Endothelial cell of umbilical vein (primary cell): ENCODE measurements at regions not wholly inside any gene's neighbourhood (a gene's known extent, or its start where the extent isn't known, plus 50 kb on each side); places are given as distances from the start of the nearest gene placed in this dataset.
"Not testable (repeated sequence)": the region's sequence is repeated elsewhere in the genome, so short reads cannot be mapped to it uniquely, and the experiment has no call there.

Experiments used
- BruUV-seq: library from RNA; stranded (reverse); fragments of 400-500 nt; replicated peaks from 2 replicates; lab custom pipeline; 2021; lab: Mats Ljungman, UMichigan
- CTCF ChIA-PET: fragments of 300-600, 350-600 bp; sonication (Branson Sonifier 250); formaldehyde crosslinking; loops from one replicate; lab custom pipeline; 2021; ENCODE audit warnings: antibody characterized with exemption, inconsistent platforms; lab: Charles Lee
- POLR2A ChIA-PET: fragments of 300-600, 350-600 bp; sonication (Branson Sonifier 250); formaldehyde crosslinking; loops from one replicate; lab custom pipeline; 2021; ENCODE audit warnings: antibody characterized with exemption, inconsistent platforms; lab: Charles Lee
- DNase-seq: peaks from one replicate; pipeline ENCODE4 v3.0.0-alpha.2; 2011; ENCODE audit warnings: low read depth, low spot score
- FAIRE-seq: peaks from 2 replicates; lab custom pipeline; 2011; peaks lifted over from hg19 to GRCh38; lab: Jason Lieb, UNC
- H2AFZ ChIP-seq: 2 replicates; pipeline ENCODE4 v1.6.0; 2012; ENCODE audit warnings: low read depth, low read length, control low read depth, inconsistent platforms
- H3K27ac ChIP-seq: 2 replicates; pipeline ENCODE4 v1.5.1; 2011; ENCODE audit warnings: low read depth, mild to moderate bottlenecking, control low read depth, low read length, moderate library complexity; ENCODE audit not compliant: insufficient read depth
- H3K27me3 ChIP-seq, 2 experiments: 2 replicates each; pipeline versions ENCODE4 v1.6.0 to v1.6.1; 2011; ENCODE audit warnings: low read length in 2 of 2, mixed read lengths in 1 of 2; ENCODE audit not compliant: control insufficient read depth in 2 of 2, insufficient read depth in 2 of 2
- H3K36me3 ChIP-seq, 2 experiments: 2 replicates in 1 of 2; 3 replicates in 1 of 2; pipeline ENCODE4 v1.5.1; 2011; ENCODE audit warnings: low read length in 2 of 2, mild to moderate bottlenecking in 1 of 2, moderate library complexity in 1 of 2; ENCODE audit not compliant: control insufficient read depth in 2 of 2, insufficient read depth in 2 of 2; ENCODE audit errors: extremely low read depth in 1 of 2
- H3K4me1 ChIP-seq: 3 replicates; pipeline ENCODE4 v1.5.1; 2011; ENCODE audit warnings: mild to moderate bottlenecking, low read length; ENCODE audit not compliant: control insufficient read depth, insufficient read depth; ENCODE audit errors: extremely low read depth
- H3K4me2 ChIP-seq: 2 replicates; pipeline ENCODE4 v1.6.1; 2011; ENCODE audit warnings: low read length, control low read depth, mixed read lengths; ENCODE audit not compliant: insufficient read depth
- H3K4me3 ChIP-seq, 3 experiments: fragments of 200-600 bp in 1 of 3; sonication (generic), shearing (Covaris generic) in 1 of 3; replicated peaks in 1 of 3; 2 replicates each; pipeline ENCODE4 v1.5.1; 2011 to 2016; ENCODE audit warnings: control low read depth in 3 of 3, low read length in 3 of 3, mild to moderate bottlenecking in 2 of 3, inconsistent platforms in 1 of 3, low read depth in 1 of 3, moderate library complexity in 1 of 3; ENCODE audit not compliant: insufficient read depth in 1 of 3
- H3K79me2 ChIP-seq: 2 replicates; pipeline ENCODE4 v1.6.0; 2012; ENCODE audit warnings: low read length, inconsistent platforms; ENCODE audit not compliant: control insufficient read depth, insufficient read depth
- H3K9ac ChIP-seq: replicated peaks from 2 replicates; pipeline ENCODE3; 2011; ENCODE audit warnings: low read length, control low read depth; ENCODE audit not compliant: insufficient read depth; ENCODE audit errors: extremely low read depth
- H3K9me1 ChIP-seq: replicated peaks from 3 replicates; pipeline ENCODE4 v1.6.0; 2011; ENCODE audit warnings: mild to moderate bottlenecking, low read length; ENCODE audit not compliant: control insufficient read depth, insufficient read depth; ENCODE audit errors: extremely low read depth
- H3K9me3 ChIP-seq: replicated peaks from 2 replicates; pipeline ENCODE4 v1.5.1; 2012; ENCODE audit warnings: low read length, inconsistent platforms; ENCODE audit not compliant: control insufficient read depth, insufficient read depth
- H4K20me1 ChIP-seq: replicated peaks from 2 replicates; pipeline ENCODE3; 2011; ENCODE audit warnings: mild to moderate bottlenecking, low read length; ENCODE audit not compliant: control insufficient read depth, insufficient read depth; ENCODE audit errors: extremely low read depth
- EZH2 ChIP-seq: IDR thresholded peaks from 2 replicates; pipeline ENCODE4 v1.6.1; 2012; ENCODE audit warnings: borderline replicate concordance, low read depth, mild to moderate bottlenecking, moderate library complexity, low read length, inconsistent platforms; ENCODE audit not compliant: severe bottlenecking
- FOS ChIP-seq: IDR thresholded peaks from 2 replicates; pipeline ENCODE4 v1.6.1; 2011; ENCODE audit warnings: mild to moderate bottlenecking, low read length, moderate library complexity, borderline replicate concordance; ENCODE audit not compliant: insufficient read depth
- GATA2 ChIP-seq: IDR thresholded peaks from 2 replicates; pipeline ENCODE4 v1.7.0; 2011; ENCODE audit warnings: low read depth, mild to moderate bottlenecking, moderate library complexity, mixed read lengths, low read length; ENCODE audit not compliant: insufficient read length, insufficient read depth
- JUN ChIP-seq: IDR thresholded peaks from 2 replicates; pipeline ENCODE4 v1.6.1; 2011; ENCODE audit warnings: borderline replicate concordance, low read depth; ENCODE audit not compliant: insufficient read length, insufficient read depth
- MYC ChIP-seq: IDR thresholded peaks from one replicate; pipeline ENCODE4 v1.6.1; 2011; ENCODE audit warnings: mild to moderate bottlenecking, low read depth, low read length
- POLR2A ChIP-seq: IDR thresholded peaks from 2 replicates; pipeline ENCODE4 v1.6.1; 2012; ENCODE audit warnings: low read depth, mild to moderate bottlenecking, control low read depth, low read length
- POLR2AphosphoS5 ChIP-seq: IDR thresholded peaks from 2 replicates; pipeline ENCODE4 v1.6.1; 2012; ENCODE audit warnings: low read depth, mild to moderate bottlenecking, control low read depth, low read length, moderate library complexity; ENCODE audit not compliant: insufficient read depth
- dilution Hi-C: fragments of 300-500 bp; cut with MboI; formaldehyde crosslinking; loops from one replicate; pipeline ENCODE4 v1.15.0; 2019; ENCODE audit warnings: low sequenced_read_pairs; ENCODE audit not compliant: extremely low pct_ligation_motif_present
- intact Hi-C: fragments of 100-400 bp; cut with micrococcal nuclease; formaldehyde crosslinking; loops from one replicate; pipeline ENCODE4 v1.10.0; 2022
- TF ChIP-seq, protein P1 (sequence below), 2 donors: IDR thresholded peaks; 1 replicate in 1 of 2; 2 replicates in 1 of 2; pipeline ENCODE4 v1.5.1; 2011; ENCODE audit warnings: low read length in 2 of 2, mild to moderate bottlenecking in 2 of 2, moderate library complexity in 2 of 2, control low read depth in 1 of 2, inconsistent platforms in 1 of 2, low read depth in 1 of 2; ENCODE audit not compliant: insufficient read depth in 1 of 2; ENCODE audit errors: extremely low read depth in 1 of 2
- TF ChIP-seq, protein P2 (sequence below): IDR thresholded peaks from 2 replicates; pipeline ENCODE4 v1.6.1; 2011; ENCODE audit not compliant: insufficient read depth, insufficient read length

DNA sequence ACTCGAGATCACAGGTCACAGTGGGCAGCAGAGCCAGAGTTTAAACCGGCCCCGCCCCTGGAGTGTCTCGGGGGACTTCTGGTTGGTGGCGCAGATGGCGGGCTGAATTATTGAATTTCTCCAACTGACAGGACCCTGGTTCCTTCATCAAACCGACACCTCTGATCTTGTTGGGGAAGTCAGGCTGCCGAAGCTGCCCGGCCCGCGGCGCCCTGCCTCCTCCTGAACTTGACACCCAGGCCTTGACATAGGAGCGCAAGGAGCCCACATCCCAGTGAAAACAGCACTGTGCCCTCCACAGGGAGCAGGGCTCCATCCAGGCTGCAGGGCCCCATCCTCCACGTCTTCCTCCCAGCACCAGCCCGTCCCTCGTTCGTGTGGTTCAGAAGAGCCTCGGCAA lies 105.2 kb downstream of the OLFM1 start:
- no peaks in the 10 kb centered on the region for H4K20me1 ChIP-seq
- no peaks in the 10 kb centered on the region for H3K9me1 ChIP-seq
- DNase-seq: no peak
- H3K79me2 ChIP-seq: no peaks in the 10 kb centered on the region
- no TSS peak for BruUV-seq
- H3K4me1 ChIP-seq: no peaks in the 10 kb centered on the region
- no peaks in the 10 kb centered on the region for H3K27me3 ChIP-seq
- TF ChIP-seq MYC (no peak), POLR2A (no peak)
- ChIA-PET POLR2A (no interaction called here), CTCF (no interaction called here)
- no peak overlapping the region for H3K4me3 ChIP-seq
- no peak for FAIRE-seq
- no peaks in the 10 kb centered on the region for H3K36me3 ChIP-seq
- H3K4me2 ChIP-seq: no peak overlapping the region
- H3K9me3 ChIP-seq: no peaks in the 10 kb centered on the region
- intact Hi-C loops: no loop called here
- H2AFZ ChIP-seq: no peak overlapping the region
- no peak overlapping the region for H3K9ac ChIP-seq
- dilution Hi-C loops: no loop called here
- no peak overlapping the region for H3K27ac ChIP-seq

DNA sequence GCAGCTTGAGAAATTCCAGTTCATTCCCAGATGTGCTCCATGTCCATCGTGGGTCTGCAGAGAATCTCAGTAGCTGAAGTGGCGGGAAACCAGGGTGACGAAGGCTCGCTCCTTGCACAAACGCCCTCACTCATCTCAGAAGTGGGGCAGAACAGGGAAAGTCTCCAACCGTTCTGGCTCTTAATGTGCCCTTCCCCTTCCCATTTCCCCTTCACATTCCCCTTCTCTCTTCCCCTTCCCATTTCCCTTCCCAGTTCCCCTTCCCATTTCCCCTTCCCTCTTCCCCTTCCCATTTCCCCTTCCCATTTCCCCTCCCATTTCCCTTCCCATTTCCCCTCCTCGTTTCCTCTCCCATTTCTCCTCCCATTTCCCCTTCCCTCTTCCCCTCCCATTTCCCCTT lies 108.5 kb downstream of the OLFM1 start:
- DNase-seq, H3K4me3 ChIP-seq, H3K9me3 ChIP-seq, BruUV-seq, H3K9ac ChIP-seq, intact Hi-C loops, H3K9me1 ChIP-seq, POLR2A ChIA-PET, H3K79me2 ChIP-seq, H2AFZ ChIP-seq, FAIRE-seq, H4K20me1 ChIP-seq, dilution Hi-C loops, H3K4me2 ChIP-seq, CTCF ChIA-PET, H3K27ac ChIP-seq, H3K27me3 ChIP-seq, H3K4me1 ChIP-seq, H3K36me3 ChIP-seq: not testable (repeated sequence)

DNA sequence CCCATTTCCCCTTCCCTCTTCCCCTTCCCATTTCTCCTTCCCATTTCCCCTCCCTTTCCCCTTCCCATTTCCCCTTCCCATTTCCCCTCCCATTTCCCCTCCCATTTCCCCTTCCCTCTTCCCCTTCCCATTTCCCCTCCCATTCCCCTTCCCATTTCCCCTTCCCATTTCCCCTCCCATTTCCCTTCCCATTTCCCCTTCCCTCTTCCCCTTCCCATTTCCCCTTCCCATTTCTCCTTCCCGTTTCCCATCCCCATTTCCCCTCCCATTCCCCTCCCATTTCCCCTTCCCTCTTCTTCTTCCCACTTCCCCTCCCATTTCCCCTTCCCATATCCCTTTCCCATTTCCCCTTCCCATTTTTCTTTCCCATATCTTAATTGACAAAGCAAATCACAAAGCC lies 109.0 kb downstream of the OLFM1 start:
- H3K27me3 ChIP-seq: no peaks in the 10 kb centered on the region
- dilution Hi-C loops: no loop called here
- no peak for FAIRE-seq

More for the DNA sequence above, 109.0 kb downstream of the OLFM1 start:
- CTCF ChIA-PET: no interaction called here
- intact Hi-C loops: no loop called here
- H3K27ac ChIP-seq: no peak overlapping the region
- BruUV-seq: no TSS peak
- no peaks in the 10 kb centered on the region for H3K36me3 ChIP-seq
- H2AFZ ChIP-seq: no peak overlapping the region
- POLR2A ChIA-PET: no interaction called here
- TF ChIP-seq, protein P1, sequence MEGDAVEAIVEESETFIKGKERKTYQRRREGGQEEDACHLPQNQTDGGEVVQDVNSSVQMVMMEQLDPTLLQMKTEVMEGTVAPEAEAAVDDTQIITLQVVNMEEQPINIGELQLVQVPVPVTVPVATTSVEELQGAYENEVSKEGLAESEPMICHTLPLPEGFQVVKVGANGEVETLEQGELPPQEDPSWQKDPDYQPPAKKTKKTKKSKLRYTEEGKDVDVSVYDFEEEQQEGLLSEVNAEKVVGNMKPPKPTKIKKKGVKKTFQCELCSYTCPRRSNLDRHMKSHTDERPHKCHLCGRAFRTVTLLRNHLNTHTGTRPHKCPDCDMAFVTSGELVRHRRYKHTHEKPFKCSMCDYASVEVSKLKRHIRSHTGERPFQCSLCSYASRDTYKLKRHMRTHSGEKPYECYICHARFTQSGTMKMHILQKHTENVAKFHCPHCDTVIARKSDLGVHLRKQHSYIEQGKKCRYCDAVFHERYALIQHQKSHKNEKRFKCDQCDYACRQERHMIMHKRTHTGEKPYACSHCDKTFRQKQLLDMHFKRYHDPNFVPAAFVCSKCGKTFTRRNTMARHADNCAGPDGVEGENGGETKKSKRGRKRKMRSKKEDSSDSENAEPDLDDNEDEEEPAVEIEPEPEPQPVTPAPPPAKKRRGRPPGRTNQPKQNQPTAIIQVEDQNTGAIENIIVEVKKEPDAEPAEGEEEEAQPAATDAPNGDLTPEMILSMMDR (IDR thresholded peaks at IDR 0.05; ENCODE audit: extremely low read depth in 1 of 2, insufficient read depth in 1 of 2, low read depth in 1 of 2, low read length in 2 of 2): no peak
- TF ChIP-seq POLR2A (no peak), EZH2 (no peak), FOS (no peak), MYC (no peak), POLR2AphosphoS5 (no peak), GATA2 (no peak), JUN (no peak)
- TF ChIP-seq, protein P2, sequence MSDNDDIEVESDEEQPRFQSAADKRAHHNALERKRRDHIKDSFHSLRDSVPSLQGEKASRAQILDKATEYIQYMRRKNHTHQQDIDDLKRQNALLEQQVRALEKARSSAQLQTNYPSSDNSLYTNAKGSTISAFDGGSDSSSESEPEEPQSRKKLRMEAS: no peak
- no peak overlapping the region for H3K4me3 ChIP-seq
- DNase-seq: no peak
- no peaks in the 10 kb centered on the region for H3K9me3 ChIP-seq
- H3K4me2 ChIP-seq: no peak overlapping the region
- no peaks in the 10 kb centered on the region for H3K79me2 ChIP-seq
- no peaks in the 10 kb centered on the region for H3K9me1 ChIP-seq
- no peak overlapping the region for H3K9ac ChIP-seq
- H3K4me1 ChIP-seq: no peaks in the 10 kb centered on the region
- H4K20me1 ChIP-seq: no peaks in the 10 kb centered on the region
